Mesenchymal stem cell (in vitro differentiated cells and primary cell): ENCODE measurements at regions not wholly inside any gene's neighbourhood (a gene's known extent, or its start where the extent isn't known, plus 50 kb on each side); places are given as distances from the start of the nearest gene placed in this dataset.
"Not testable (repeated sequence)": the region's sequence is repeated elsewhere in the genome, so short reads cannot be mapped to it uniquely, and the experiment has no call there.

Source experiments
- DNase-seq: peaks from one replicate; pipeline ENCODE4 v3.0.0-alpha.2; 2013
- H2AFZ ChIP-seq: one replicate; pipeline ENCODE4 v1.6.1; 2013; ENCODE audit warnings: low read depth, mild to moderate bottlenecking, control low read depth, inconsistent platforms, low read length, moderate library complexity
- H2AK5ac ChIP-seq: 2 replicates; pipeline ENCODE4 v1.6.1; 2013; ENCODE audit warnings: low read length, moderate library complexity, mild to moderate bottlenecking, inconsistent platforms; ENCODE audit not compliant: severe bottlenecking
- H2BK120ac ChIP-seq: one replicate; pipeline ENCODE4 v1.6.1; 2013; ENCODE audit warnings: low read depth, mild to moderate bottlenecking, inconsistent platforms, low read length, moderate library complexity
- H2BK12ac ChIP-seq, 2 experiments: one replicate each; pipeline ENCODE4 v1.6.1; 2013; ENCODE audit warnings: inconsistent platforms in 2 of 2, low read length in 2 of 2, mild to moderate bottlenecking in 2 of 2, moderate library complexity in 2 of 2, control low read depth in 1 of 2
- H2BK15ac ChIP-seq: one replicate; pipeline ENCODE4 v1.6.1; 2013; ENCODE audit warnings: mild to moderate bottlenecking, low read depth, inconsistent platforms; ENCODE audit not compliant: poor library complexity, severe bottlenecking
- H2BK5ac ChIP-seq: 2 replicates; pipeline ENCODE4 v1.6.1; 2013; ENCODE audit warnings: low read depth, mild to moderate bottlenecking, low read length, control low read depth, inconsistent platforms; ENCODE audit not compliant: poor library complexity, severe bottlenecking
- H3K14ac ChIP-seq, 2 experiments: one replicate each; pipeline ENCODE4 v1.6.1; 2013; ENCODE audit warnings: inconsistent platforms in 2 of 2, low read length in 2 of 2, control low read depth in 1 of 2, mild to moderate bottlenecking in 1 of 2, moderate library complexity in 1 of 2
- H3K18ac ChIP-seq, 2 experiments: one replicate each; pipeline ENCODE4 v1.6.1; 2013; ENCODE audit warnings: inconsistent platforms in 2 of 2, low read length in 2 of 2, control low read depth in 1 of 2, low read depth in 1 of 2, mild to moderate bottlenecking in 1 of 2
- H3K23ac ChIP-seq, 2 experiments: one replicate each; pipeline ENCODE4 v1.6.1; 2013; ENCODE audit warnings: inconsistent platforms in 2 of 2, low read length in 2 of 2, mild to moderate bottlenecking in 2 of 2, moderate library complexity in 2 of 2, control low read depth in 1 of 2
- H3K27ac ChIP-seq: 2 replicates; pipeline ENCODE4 v1.5.1; 2013; ENCODE audit warnings: mild to moderate bottlenecking, moderate library complexity, low read length, control low read depth, inconsistent platforms; ENCODE audit not compliant: poor library complexity, severe bottlenecking
- H3K27me3 ChIP-seq, 2 experiments: 2 replicates each; pipeline versions ENCODE4 v1.6.1 to v1.7.0; 2013; ENCODE audit warnings: low read length in 2 of 2, mild to moderate bottlenecking in 2 of 2, moderate library complexity in 2 of 2, control low read depth in 1 of 2, inconsistent platforms in 1 of 2; ENCODE audit not compliant: control insufficient read depth in 1 of 2, insufficient read depth in 1 of 2
- H3K36me3 ChIP-seq, 2 experiments: 2 replicates each; pipeline versions ENCODE4 v1.6.1 to v1.7.0; 2013; ENCODE audit warnings: low read length in 2 of 2, control low read depth in 1 of 2, inconsistent platforms in 1 of 2, low read depth in 1 of 2, mild to moderate bottlenecking in 1 of 2; ENCODE audit not compliant: insufficient read depth in 2 of 2, control insufficient read depth in 1 of 2
- H3K4ac ChIP-seq, 2 experiments: one replicate each; pipeline ENCODE4 v1.6.1; 2013; ENCODE audit warnings: inconsistent platforms in 2 of 2, low read length in 2 of 2, mild to moderate bottlenecking in 2 of 2, moderate library complexity in 2 of 2, control low read depth in 1 of 2, low read depth in 1 of 2
- H3K4me1 ChIP-seq: 2 replicates; pipeline ENCODE4 v1.6.1; 2013; ENCODE audit warnings: low read depth, low read length, control low read depth; ENCODE audit not compliant: control insufficient read depth, insufficient read depth
- H3K4me2 ChIP-seq: 2 replicates; pipeline ENCODE4 v1.6.1; 2013; ENCODE audit warnings: low read length, mild to moderate bottlenecking, inconsistent platforms; ENCODE audit not compliant: poor library complexity, severe bottlenecking
- H3K4me3 ChIP-seq, 2 experiments: 2 replicates each; pipeline versions ENCODE4 v1.5.1 to v1.7.0; 2013; ENCODE audit warnings: low read length in 2 of 2, mild to moderate bottlenecking in 2 of 2, control low read depth in 1 of 2, low read depth in 1 of 2; ENCODE audit not compliant: insufficient read depth in 1 of 2
- H3K79me1 ChIP-seq: replicated peaks from 2 replicates; pipeline ENCODE4 v1.6.1; 2013; ENCODE audit warnings: mild to moderate bottlenecking, control low read depth, low read length, inconsistent platforms; ENCODE audit not compliant: poor library complexity, severe bottlenecking
- H3K9ac ChIP-seq: 2 replicates; pipeline ENCODE4 v1.7.0; 2013; ENCODE audit warnings: mild to moderate bottlenecking, low read length, moderate library complexity
- H3K9me3 ChIP-seq: 2 replicates; pipeline ENCODE4 v1.7.0; 2013; ENCODE audit warnings: mild to moderate bottlenecking, low read length; ENCODE audit not compliant: control insufficient read depth
- H4K8ac ChIP-seq: one replicate; pipeline ENCODE4 v1.6.1; 2013; ENCODE audit warnings: inconsistent platforms, mild to moderate bottlenecking, low read length, moderate library complexity
- H4K91ac ChIP-seq: one replicate; pipeline ENCODE4 v1.6.1; 2013; ENCODE audit warnings: mild to moderate bottlenecking, low read length, inconsistent platforms
- WGBS: methylation state at CpG from one replicate; pipeline ENCODE4 v1.1.7; 2013; ENCODE audit warnings: mixed read lengths; 5-methylcytosine and 5-hydroxymethylcytosine counted together

DNA sequence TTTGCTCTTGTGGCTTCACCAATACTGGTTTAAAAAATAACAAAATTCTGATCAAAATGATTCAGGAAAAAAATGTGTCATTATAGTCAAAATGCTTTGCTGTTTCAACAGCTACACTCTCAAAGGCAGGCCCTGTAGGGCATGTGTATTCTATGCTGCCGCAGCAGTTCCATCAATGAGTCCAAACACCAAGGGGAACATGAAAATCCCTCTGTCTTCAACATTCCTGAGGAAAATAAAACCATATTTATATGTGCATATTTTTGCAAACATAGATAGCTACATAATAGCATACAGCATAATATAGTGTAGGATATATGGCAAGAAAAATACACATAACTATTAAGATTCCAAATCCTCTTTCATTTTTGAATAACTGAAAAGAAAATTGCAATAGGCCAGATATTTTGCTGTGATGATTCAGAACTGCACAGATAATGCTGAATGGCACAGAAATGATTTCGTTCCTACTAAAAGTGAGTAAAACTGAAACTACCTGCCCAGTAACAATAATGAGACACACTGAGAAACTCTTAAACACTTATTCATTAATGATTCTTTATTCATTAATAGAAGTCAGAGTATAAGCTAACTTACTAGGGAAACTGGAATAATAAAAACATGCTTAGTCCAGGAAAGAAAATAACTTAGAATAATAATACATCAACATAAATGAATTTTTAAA is 343.8 kb downstream of the SUCLG1 start:
- H2BK12ac ChIP-seq, result no peak overlapping the region
- H3K23ac ChIP-seq, result no peak overlapping the region
- no peak overlapping the region for H3K4me2 ChIP-seq
- no peak overlapping the region for H3K4me3 ChIP-seq
- H3K18ac ChIP-seq, result no peak overlapping the region
- H2BK5ac ChIP-seq, result no peak overlapping the region
- H2BK120ac ChIP-seq, result no peak overlapping the region
- H2BK15ac ChIP-seq, result no peak overlapping the region
- no peak overlapping the region for H3K27ac ChIP-seq
- H2AK5ac ChIP-seq, result no peak overlapping the region
- no peak overlapping the region for H3K4ac ChIP-seq
- 100% methylated on average over 1 of the region's 2 CpGs for WGBS
- H4K8ac ChIP-seq, result no peak overlapping the region
- H3K27me3 ChIP-seq, result no peaks in the 10 kb centered on the region
- no peak for DNase-seq
- H3K14ac ChIP-seq, result no peak overlapping the region
- no peak overlapping the region for H4K91ac ChIP-seq
- H3K79me1 ChIP-seq, result no peaks in the 10 kb centered on the region
- no peaks in the 10 kb centered on the region for H3K9me3 ChIP-seq
- no peak overlapping the region for H2AFZ ChIP-seq
- no peak overlapping the region for H3K9ac ChIP-seq
- no peaks in the 10 kb centered on the region for H3K4me1 ChIP-seq
- H3K36me3 ChIP-seq, result no peaks in the 10 kb centered on the region

DNA sequence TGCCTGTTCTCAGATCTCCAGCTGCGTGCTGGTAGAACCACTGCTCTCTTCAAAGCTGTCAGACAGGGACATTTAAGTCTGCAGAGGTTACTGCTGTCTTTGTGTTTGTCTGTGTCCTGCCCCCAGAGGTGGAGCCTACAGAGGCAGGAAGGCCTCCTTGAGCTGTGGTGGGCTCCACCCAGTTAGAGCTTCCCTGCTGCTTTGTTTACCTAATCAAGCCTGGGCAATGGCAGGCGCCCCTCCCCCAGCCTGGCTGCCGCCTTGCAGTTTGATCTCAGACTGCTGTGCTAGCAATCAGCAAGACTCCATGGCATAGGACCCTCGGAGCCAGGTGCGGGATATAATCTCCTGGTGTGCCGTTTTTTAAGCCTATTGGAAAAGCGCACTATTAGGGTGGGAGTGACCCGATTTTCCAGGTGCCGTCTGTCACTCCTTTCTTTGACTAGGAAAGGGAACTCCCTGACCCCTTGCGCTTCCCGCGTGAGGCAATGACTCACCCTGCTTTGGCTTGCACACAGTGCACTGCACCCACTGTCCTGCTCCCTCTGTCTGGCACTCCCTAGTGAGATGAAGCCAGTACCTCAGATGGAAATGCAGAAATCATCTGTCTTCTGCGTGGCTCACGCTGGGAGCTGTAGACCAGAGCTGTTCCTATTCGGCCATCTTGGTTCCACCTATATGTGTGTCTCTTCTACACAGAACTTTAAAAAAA is 355.1 kb downstream of the SUCLG1 start:
- H3K9ac ChIP-seq, H3K4me2 ChIP-seq, H2BK12ac ChIP-seq, H2AFZ ChIP-seq, H4K8ac ChIP-seq, H3K27ac ChIP-seq, H3K14ac ChIP-seq, H3K79me1 ChIP-seq, H4K91ac ChIP-seq, H3K9me3 ChIP-seq, H2BK5ac ChIP-seq, H3K18ac ChIP-seq, DNase-seq, H3K4me1 ChIP-seq, H3K36me3 ChIP-seq, H3K27me3 ChIP-seq, H3K23ac ChIP-seq, H2BK120ac ChIP-seq, H3K4me3 ChIP-seq, H2BK15ac ChIP-seq, H3K4ac ChIP-seq, H2AK5ac ChIP-seq: not testable (repeated sequence)
- 86% methylated on average over 15 of the region's 15 CpGs for WGBS

DNA sequence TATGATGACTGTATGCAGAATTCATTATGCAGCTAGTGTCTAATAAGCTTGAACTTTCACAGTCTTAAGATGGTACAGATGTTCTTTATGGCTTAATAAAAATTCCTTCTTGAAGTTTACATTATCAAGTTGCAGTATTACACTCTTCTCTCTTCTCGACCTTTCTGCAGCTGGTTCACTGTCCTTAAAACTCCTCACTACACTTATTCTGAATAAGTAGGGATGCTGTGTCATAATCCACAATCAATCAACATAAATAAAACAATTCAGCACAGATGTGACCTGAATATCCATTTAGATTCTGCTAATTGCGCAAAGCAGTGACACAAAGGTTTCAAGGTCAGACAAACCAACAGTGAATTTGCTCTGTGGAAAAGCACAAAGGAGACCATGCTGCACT is 356.8 kb downstream of the SUCLG1 start:
- Histone ChIP-seq H3K27me3 (no peaks in the 10 kb centered on the region), H3K79me1 (no peaks in the 10 kb centered on the region), H2BK120ac (no peak overlapping the region), H2AFZ (no peak overlapping the region), H3K18ac (no peak overlapping the region), H2BK15ac (no peak overlapping the region), H3K9me3 (peaks cover 4% of the 10 kb centered on the region), H3K4me1 (no peaks in the 10 kb centered on the region), H3K14ac (no peak overlapping the region), H2BK5ac (no peak overlapping the region), H4K8ac (no peak overlapping the region), H3K23ac (no peak overlapping the region), H3K9ac (no peak overlapping the region), H2AK5ac (no peak overlapping the region), H4K91ac (no peak overlapping the region), H3K4ac (no peak overlapping the region), H3K4me2 (no peak overlapping the region), H3K4me3 (no peak overlapping the region), H2BK12ac (no peak overlapping the region), H3K27ac (no peak overlapping the region), H3K36me3 (no peaks in the 10 kb centered on the region)
- DNase-seq, result no peak
- 77% methylated on average over 2 of the region's 2 CpGs for WGBS

DNA sequence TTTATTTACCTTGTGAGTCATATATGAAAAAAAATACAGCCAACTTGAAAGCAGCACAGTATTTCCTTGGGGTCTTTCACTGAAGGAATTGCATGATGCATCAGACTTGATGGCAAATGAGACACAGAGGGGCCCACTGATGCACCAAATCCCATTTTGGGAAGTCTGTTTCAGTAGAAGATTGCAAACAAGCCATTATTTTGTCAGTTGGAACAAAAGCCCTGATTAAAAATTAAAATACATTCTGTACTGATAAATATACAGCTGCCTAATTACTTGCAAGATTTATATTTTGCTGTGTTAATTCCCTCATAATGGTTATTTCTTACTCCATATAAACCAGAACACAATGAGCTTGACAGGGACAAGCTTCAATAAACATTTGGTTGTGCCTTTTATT is 370.4 kb downstream of the SUCLG1 start:
- Histone ChIP-seq H2BK5ac (no peak overlapping the region), H3K18ac (no peak overlapping the region)

More for the DNA sequence above, 370.4 kb downstream of the SUCLG1 start:
- no peak overlapping the region for H2AK5ac ChIP-seq
- H3K4me2 ChIP-seq, result no peak overlapping the region
- H2AFZ ChIP-seq, result no peak overlapping the region
- H2BK120ac ChIP-seq, result no peak overlapping the region
- H4K91ac ChIP-seq, result no peak overlapping the region
- no peak overlapping the region for H3K27ac ChIP-seq
- DNase-seq, result no peak
- no peak overlapping the region for H2BK12ac ChIP-seq
- H3K14ac ChIP-seq, result no peak overlapping the region
- no peak overlapping the region for H3K23ac ChIP-seq
- no peak overlapping the region for H3K4ac ChIP-seq
- H3K36me3 ChIP-seq, result no peaks in the 10 kb centered on the region
- H3K4me1 ChIP-seq, result no peaks in the 10 kb centered on the region
- H4K8ac ChIP-seq, result no peak overlapping the region
- no peaks in the 10 kb centered on the region for H3K9me3 ChIP-seq
- H3K4me3 ChIP-seq, result no peak overlapping the region
- no peak overlapping the region for H3K9ac ChIP-seq
- H3K79me1 ChIP-seq, result no peaks in the 10 kb centered on the region
- no peak overlapping the region for H2BK15ac ChIP-seq
- no peaks in the 10 kb centered on the region for H3K27me3 ChIP-seq
